Smooth muscle cell (in vitro differentiated cells): ENCODE measurements at regions not wholly inside any gene's neighbourhood (a gene's known extent, or its start where the extent isn't known, plus 50 kb on each side); places are given as distances from the start of the nearest gene placed in this dataset.

ENCODE experiments used
- DNase-seq: peaks from one replicate; lab custom pipeline; 2025; ENCODE audit not compliant: unreplicated experiment; lab: John Stamatoyannopoulos, UW
- H2AFZ ChIP-seq: fragments of 200-600 bp; sonication (generic); 2 replicates; pipeline ENCODE4 v1.6.0; 2016; ENCODE audit warnings: antibody characterized with exemption, low read depth, mild to moderate bottlenecking
- H3F3A ChIP-seq: fragments of 200-600 bp; sonication (generic); 2 replicates; pipeline ENCODE4 v1.6.0; 2017; ENCODE audit warnings: antibody characterized with exemption, low read depth
- H3K27ac ChIP-seq: fragments of 200-600 bp; sonication (generic); 2 replicates; pipeline ENCODE4 v1.5.1; 2016; ENCODE audit warnings: low read depth, mild to moderate bottlenecking
- H3K27me3 ChIP-seq: fragments of 200-600 bp; sonication (generic); 2 replicates; pipeline ENCODE4 v1.6.1; 2016; ENCODE audit warnings: low read depth, mild to moderate bottlenecking
- H3K36me3 ChIP-seq: fragments of 200-600 bp; sonication (generic); 2 replicates; pipeline ENCODE4 v1.5.1; 2016; ENCODE audit warnings: low read depth
- H3K4me1 ChIP-seq: fragments of 200-600 bp; sonication (generic); 2 replicates; pipeline ENCODE4 v1.5.1; 2016; ENCODE audit warnings: low read depth
- H3K4me2 ChIP-seq: fragments of 200-600 bp; sonication (generic); 2 replicates; pipeline ENCODE4 v1.6.0; 2016; ENCODE audit warnings: mild to moderate bottlenecking
- H3K4me3 ChIP-seq: fragments of 200-600 bp; sonication (generic); 2 replicates; pipeline ENCODE4 v1.5.1; 2016; ENCODE audit warnings: mild to moderate bottlenecking
- H3K79me2 ChIP-seq: fragments of 200-600 bp; sonication (generic); 2 replicates; pipeline ENCODE4 v1.6.0; 2016; ENCODE audit warnings: low read depth, mild to moderate bottlenecking
- H3K9ac ChIP-seq: fragments of 200-600 bp; sonication (generic); 2 replicates; pipeline ENCODE4 v1.6.0; 2016; ENCODE audit warnings: low read depth
- H3K9me3 ChIP-seq: fragments of 200-600 bp; sonication (generic); replicated peaks from 2 replicates; pipeline ENCODE4 v1.5.1; 2016; ENCODE audit warnings: low read depth
- H4K20me1 ChIP-seq: fragments of 200-600 bp; sonication (generic); 2 replicates; pipeline ENCODE4 v1.6.0; 2016; ENCODE audit warnings: low read depth
- CTCF ChIP-seq: fragments of 200-600 bp; sonication (generic); IDR thresholded peaks from 2 replicates; pipeline ENCODE4 v1.5.1; 2017; ENCODE audit warnings: borderline replicate concordance, mild to moderate bottlenecking, antibody characterized with exemption; ENCODE audit not compliant: insufficient read depth, poor library complexity, severe bottlenecking
- WGBS: methylation state at CpG from one replicate; pipeline ENCODE4 v1.1.7; 2016; ENCODE audit warnings: low lambda C conversion rate; 5-methylcytosine and 5-hydroxymethylcytosine counted together

- H2AFZ ChIP-seq, result no peak overlapping the region
- no peaks in the 10 kb centered on the region for H3K27me3 ChIP-seq
- H3K4me3 ChIP-seq, result no peak overlapping the region
- peaks cover 13% of the 10 kb centered on the region for H3K9me3 ChIP-seq
- H3F3A ChIP-seq, result no peaks in the 10 kb centered on the region
- no peak for TF ChIP-seq CTCF
- H3K36me3 ChIP-seq, result no peaks in the 10 kb centered on the region
- no peaks in the 10 kb centered on the region for H4K20me1 ChIP-seq
- WGBS, result 79% methylated on average over 1 of the region's 1 CpG
- H3K4me2 ChIP-seq, result no peak overlapping the region
- no peaks in the 10 kb centered on the region for H3K4me1 ChIP-seq
- no peak overlapping the region for H3K27ac ChIP-seq
- no peaks in the 10 kb centered on the region for H3K79me2 ChIP-seq
- no peak overlapping the region for H3K9ac ChIP-seq
- DNase-seq, result no peak
These were observed 1463.4 kb upstream of the CELF2 start for GRCh38 chr10:9554321-9554720.

GRCh38 chr10:9560976-9561375 is 1456.7 kb upstream of the CELF2 start:
- H3K9ac ChIP-seq, result no peak overlapping the region
- DNase-seq, result no peak

GRCh38 chr10:9561821-9562505 is 1455.7 kb upstream of the CELF2 start:
- no peak for DNase-seq
- Histone ChIP-seq H3K9ac (no peak overlapping the region), H2AFZ (no peak overlapping the region), H3K4me3 (no peak overlapping the region), H3K27me3 (no peaks in the 10 kb centered on the region), H3K4me1 (peaks cover 24% of the 10 kb centered on the region), H3K36me3 (no peaks in the 10 kb centered on the region), H3K4me2 (no peak overlapping the region), H4K20me1 (no peaks in the 10 kb centered on the region), H3K27ac (no peak overlapping the region), H3K79me2 (no peaks in the 10 kb centered on the region), H3K9me3 (no peaks in the 10 kb centered on the region), H3F3A (no peaks in the 10 kb centered on the region)
- TF ChIP-seq CTCF, result no peak
- WGBS, result 26% methylated on average over 1 of the region's 1 CpG

More at GRCh38 chr10:9560976-9561375, 1456.7 kb upstream of the CELF2 start:
- no peak overlapping the region for H2AFZ ChIP-seq
- no peaks in the 10 kb centered on the region for H4K20me1 ChIP-seq
- no peaks in the 10 kb centered on the region for H3F3A ChIP-seq
- H3K27ac ChIP-seq, result no peak overlapping the region
- H3K9me3 ChIP-seq, result no peaks in the 10 kb centered on the region
- no peak overlapping the region for H3K4me3 ChIP-seq
- no peak overlapping the region for H3K4me2 ChIP-seq
- no peaks in the 10 kb centered on the region for H3K79me2 ChIP-seq
- H3K36me3 ChIP-seq, result no peaks in the 10 kb centered on the region
- H3K27me3 ChIP-seq, result no peaks in the 10 kb centered on the region
- 71% methylated on average over 3 of the region's 3 CpGs for WGBS
- TF ChIP-seq CTCF, result no peak
- peaks cover 24% of the 10 kb centered on the region for H3K4me1 ChIP-seq

- Histone ChIP-seq H4K20me1 (no peaks in the 10 kb centered on the region), H3K4me2 (no peak overlapping the region), H3K4me3 (no peak overlapping the region), H3K79me2 (no peaks in the 10 kb centered on the region), H3K36me3 (no peaks in the 10 kb centered on the region), H2AFZ (no peak overlapping the region), H3K4me1 (peaks cover 5% of the 10 kb centered on the region), H3K9me3 (no peaks in the 10 kb centered on the region), H3F3A (peaks cover 6% of the 10 kb centered on the region), H3K9ac (no peak overlapping the region), H3K27ac (no peak overlapping the region), H3K27me3 (no peaks in the 10 kb centered on the region)
- WGBS, result 88% methylated on average over 1 of the region's 1 CpG
- TF ChIP-seq CTCF, result no peak
- no peak for DNase-seq
These were observed 1439.9 kb upstream of the CELF2 start for GRCh38 chr10:9577746-9578145.
